ENCODE measurements at regions not wholly inside any gene's neighbourhood (a gene's known extent, or its start where the extent isn't known, plus 50 kb on each side); places are given as distances from the start of the nearest gene placed in this dataset.
"Not testable (repeated sequence)": the region's sequence is repeated elsewhere in the genome, so short reads cannot be mapped to it uniquely, and the experiment has no call there.

- TF ChIP-seq CTCF, POLR2A (IDR thresholded peaks at IDR 0.05): not testable (repeated sequence)
These were observed 433.7 kb downstream of the BTG1 start for GRCh38 chr12:91711925-91712324.

All from right lobe of liver (tissue), 4 donors.